ENCODE measurements at regions not wholly inside any gene's neighbourhood (a gene's known extent, or its start where the extent isn't known, plus 50 kb on each side); places are given as distances from the start of the nearest gene placed in this dataset.

GRCh38 chr3:63089007-63089750, 188.9 kb upstream of the SYNPR start:
- intact Hi-C loops (cut with micrococcal nuclease), result no loop called here

GRCh38 chr3:63089751-63090132, 188.4 kb upstream of the SYNPR start:
- Mint-ChIP-seq H3K4me3 (no peak overlapping the region), H3K36me3 (ENCODE audit: low read depth) (no peaks in the 10 kb centered on the region), H3K27me3 (no peaks in the 10 kb centered on the region), H3K9me3 (no peaks in the 10 kb centered on the region), H3K4me1 (no peaks in the 10 kb centered on the region), H3K27ac (no peak overlapping the region)
- no peak for TF ChIP-seq CTCF (IDR thresholded peaks at IDR 0.05)
- no peak for DNase-seq
- POLR2A ChIA-PET, result no interaction called here
- intact Hi-C loops (cut with micrococcal nuclease), result no loop called here
- CTCF ChIA-PET, result no interaction called here
- ATAC-seq (ENCODE audit: low read depth), result no peak

More at GRCh38 chr3:63089007-63089750, 188.9 kb upstream of the SYNPR start:
- Mint-ChIP-seq H3K36me3 (ENCODE audit: low read depth) (no peaks in the 10 kb centered on the region), H3K4me3 (no peak overlapping the region), H3K4me1 (no peaks in the 10 kb centered on the region), H3K27me3 (no peaks in the 10 kb centered on the region), H3K9me3 (no peaks in the 10 kb centered on the region), H3K27ac (no peak overlapping the region)
- no peak for TF ChIP-seq CTCF (IDR thresholded peaks at IDR 0.05)
- DNase-seq (no peak), ATAC-seq (ENCODE audit: low read depth) (no peak)
- POLR2A ChIA-PET, result no interaction called here
- CTCF ChIA-PET, result no interaction called here

GRCh38 chr3:63090656-63091055, 187.5 kb upstream of the SYNPR start:
- H3K4me1 Mint-ChIP-seq, result no peaks in the 10 kb centered on the region
- ChIA-PET POLR2A (no interaction called here), CTCF (no interaction called here)
- DNase-seq (no peak), ATAC-seq (ENCODE audit: low read depth) (no peak)
- no peaks in the 10 kb centered on the region for H3K27me3 Mint-ChIP-seq
- intact Hi-C loops (cut with micrococcal nuclease), result no loop called here
- H3K9me3 Mint-ChIP-seq, result no peaks in the 10 kb centered on the region
- no peaks in the 10 kb centered on the region for H3K36me3 Mint-ChIP-seq (ENCODE audit: low read depth)
- H3K4me3 Mint-ChIP-seq, result no peak overlapping the region
- TF ChIP-seq CTCF (IDR thresholded peaks at IDR 0.05), result no peak
- no peak overlapping the region for H3K27ac Mint-ChIP-seq

GRCh38 chr3:63092515-63092914, 185.6 kb upstream of the SYNPR start:
- ChIA-PET CTCF (no interaction called here), POLR2A (no interaction called here)
- intact Hi-C loops (cut with micrococcal nuclease), result no loop called here
- no peaks in the 10 kb centered on the region for H3K9me3 Mint-ChIP-seq
- DNase-seq, result no peak
- H3K27ac Mint-ChIP-seq, result no peak overlapping the region
- no peak for ATAC-seq (ENCODE audit: low read depth)
- H3K36me3 Mint-ChIP-seq (ENCODE audit: low read depth), result no peaks in the 10 kb centered on the region
- H3K4me1 Mint-ChIP-seq, result no peaks in the 10 kb centered on the region
- no peaks in the 10 kb centered on the region for H3K27me3 Mint-ChIP-seq
- no peak overlapping the region for H3K4me3 Mint-ChIP-seq
- TF ChIP-seq CTCF (IDR thresholded peaks at IDR 0.05), result no peak

- H3K4me1 Mint-ChIP-seq, result no peaks in the 10 kb centered on the region
- CTCF ChIA-PET, result no interaction called here
- DNase-seq (no peak), ATAC-seq (ENCODE audit: low read depth) (no peak)
- peaks cover 2% of the 10 kb centered on the region for H3K9me3 Mint-ChIP-seq
- H3K27ac Mint-ChIP-seq, result no peak overlapping the region
- no peak overlapping the region for H3K4me3 Mint-ChIP-seq
- no peak for TF ChIP-seq CTCF (IDR thresholded peaks at IDR 0.05)
- no peaks in the 10 kb centered on the region for H3K36me3 Mint-ChIP-seq (ENCODE audit: low read depth)
- intact Hi-C loops (cut with micrococcal nuclease), result no loop called here
- POLR2A ChIA-PET, result no interaction called here
- no peaks in the 10 kb centered on the region for H3K27me3 Mint-ChIP-seq
These were observed 183.3 kb upstream of the SYNPR start for GRCh38 chr3:63094642-63095408.
